PC-3 (cell line): ENCODE measurements at regions not wholly inside any gene's neighbourhood (a gene's known extent, or its start where the extent isn't known, plus 50 kb on each side); places are given as distances from the start of the nearest gene placed in this dataset.

Source experiments
- ATAC-seq: fragments of 200-7000 bp; cut with Tn5 transposase; 2 replicates; pipeline ENCODE4 v1.9.1; 2020; ENCODE audit warnings: mild to moderate bottlenecking, moderate library complexity
- BruUV-seq: library from RNA; stranded (reverse); fragments of 400-500 nt; replicated peaks from 2 replicates; lab custom pipeline; 2021; lab: Mats Ljungman, UMichigan
- CTCF ChIA-PET: fragments of 300-600 bp; sonication (Branson Sonifier 250); formaldehyde crosslinking; loops from one replicate; lab custom pipeline; 2022; ENCODE audit warnings: antibody characterized with exemption; lab: Charles Lee
- POLR2A ChIA-PET: fragments of 300-600 bp; sonication (Branson Sonifier 250); formaldehyde crosslinking; loops from one replicate; lab custom pipeline; 2022; ENCODE audit warnings: antibody characterized with exemption; ENCODE audit not compliant: unreplicated experiment; lab: Charles Lee
- DNase-seq: peaks from one replicate; pipeline ENCODE4 v3.0.0-alpha.2; 2015
- H2AFZ ChIP-seq: fragments of 300-600 bp; sonication (generic); 2 replicates; pipeline ENCODE4 v1.6.0; 2016; ENCODE audit warnings: antibody characterized with exemption, low read length
- H3F3A ChIP-seq: fragments of 300-600 bp; sonication (generic); one replicate; pipeline ENCODE4 v1.6.0; 2017; ENCODE audit warnings: antibody characterized with exemption, low read length, control low read depth, mild to moderate bottlenecking; ENCODE audit not compliant: unreplicated experiment
- H3K27ac ChIP-seq: fragments of 300-600 bp; sonication (generic); 2 replicates; pipeline ENCODE4 v1.5.1; 2016; ENCODE audit warnings: mild to moderate bottlenecking, low read length
- H3K27me3 ChIP-seq: fragments of 300-600 bp; sonication (generic); 2 replicates; pipeline ENCODE4 v1.6.1; 2016; ENCODE audit warnings: low read length, mixed read lengths
- H3K36me3 ChIP-seq: fragments of 300-600 bp; sonication (generic); 2 replicates; pipeline ENCODE4 v1.6.1; 2016; ENCODE audit warnings: low read depth, mixed run types, low read length, mixed read lengths
- H3K4me1 ChIP-seq: fragments of 300-600 bp; sonication (generic); 2 replicates; pipeline ENCODE4 v1.5.1; 2016; ENCODE audit warnings: low read length; ENCODE audit not compliant: insufficient read depth
- H3K4me2 ChIP-seq: fragments of 300-600 bp; sonication (generic); 2 replicates; pipeline ENCODE4 v1.6.0; 2016; ENCODE audit warnings: low read length
- H3K4me3 ChIP-seq: fragments of 300-600 bp; sonication (generic); 2 replicates; pipeline ENCODE4 v1.5.1; 2016; ENCODE audit warnings: mild to moderate bottlenecking, low read length, mixed read lengths
- H3K79me2 ChIP-seq: fragments of 300-600 bp; sonication (generic); 2 replicates; pipeline ENCODE4 v1.6.1; 2017; ENCODE audit warnings: low read length, mixed read lengths
- H3K9ac ChIP-seq: fragments of 300-600 bp; sonication (generic); 2 replicates; pipeline ENCODE4 v1.6.0; 2016; ENCODE audit warnings: mild to moderate bottlenecking, low read length
- H3K9me2 ChIP-seq: fragments of 300-600 bp; sonication (generic); replicated peaks from 2 replicates; pipeline ENCODE4 v1.6.1; 2016; ENCODE audit warnings: mixed run types, low read length, mixed read lengths
- H3K9me3 ChIP-seq: fragments of 300-600 bp; sonication (generic); 2 replicates; pipeline ENCODE4 v1.6.1; 2016; ENCODE audit warnings: low read length, mixed read lengths
- H4K20me1 ChIP-seq: fragments of 300-600 bp; sonication (generic); 2 replicates; pipeline ENCODE4 v1.6.1; 2016; ENCODE audit warnings: low read length, mixed read lengths
- CTCF ChIP-seq: fragments of 300-600 bp; sonication (generic); conservative IDR thresholded peaks from 2 replicates; pipeline ENCODE4 v1.5.1; 2017; ENCODE audit warnings: antibody characterized with exemption, low read depth, mild to moderate bottlenecking, low read length
- EZH2 ChIP-seq: fragments of 300-600 bp; sonication (generic); IDR thresholded peaks from one replicate; pipeline ENCODE4 v1.6.1; 2017; ENCODE audit warnings: antibody characterized with exemption, mild to moderate bottlenecking, low read length; ENCODE audit not compliant: unreplicated experiment
- EZH2phosphoT487 ChIP-seq: fragments of 300-600 bp; sonication (generic); IDR thresholded peaks from 2 replicates; pipeline ENCODE4 v1.6.1; 2018; ENCODE audit warnings: mild to moderate bottlenecking, antibody characterized with exemption, low read length, borderline replicate concordance
- intact Hi-C: fragments of 100-400 bp; cut with micrococcal nuclease; formaldehyde crosslinking; loops from 2 replicates; pipeline ENCODE4 v1.9.0; 2023

- Histone ChIP-seq H3K79me2 (no peaks in the 10 kb centered on the region), H3K9me3 (no peaks in the 10 kb centered on the region), H3K4me3 (no peak overlapping the region), H3K4me1 (no peaks in the 10 kb centered on the region), H3K36me3 (no peaks in the 10 kb centered on the region), H3K9ac (no peak overlapping the region), H3K9me2 (no peaks in the 10 kb centered on the region), H3K27me3 (peaks cover 7% of the 10 kb centered on the region; the same call in 1 of the 2 replicates), H4K20me1 (no peaks in the 10 kb centered on the region), H3K27ac (no peak overlapping the region), H3K4me2 (no peak overlapping the region), H3F3A (no peaks in the 10 kb centered on the region), H2AFZ (no peak overlapping the region)
- DNase-seq = no peak
- ChIA-PET CTCF (no interaction called here), POLR2A (no interaction called here)
- intact Hi-C loops = no loop called here
- no peak for ATAC-seq
- no TSS peak for BruUV-seq
- TF ChIP-seq EZH2phosphoT487 = no peak
- TF ChIP-seq EZH2 = no peak
- TF ChIP-seq CTCF = no peak
Observed at GRCh38 chr1:166698771-166699170, 140.5 kb upstream of the POGK start.

GRCh38 chr1:166699613-166700012 is 139.7 kb upstream of the POGK start:
- Histone ChIP-seq H3K4me2 (no peak overlapping the region), H3K36me3 (no peaks in the 10 kb centered on the region), H3K79me2 (no peaks in the 10 kb centered on the region), H4K20me1 (no peaks in the 10 kb centered on the region), H3K4me3 (no peak overlapping the region), H3K4me1 (no peaks in the 10 kb centered on the region), H3F3A (no peaks in the 10 kb centered on the region), H2AFZ (no peak overlapping the region), H3K9me2 (no peaks in the 10 kb centered on the region), H3K9ac (no peak overlapping the region), H3K27ac (no peak overlapping the region), H3K27me3 (peaks cover 7% of the 10 kb centered on the region; the same call in 1 of the 2 replicates), H3K9me3 (no peaks in the 10 kb centered on the region)
- DNase-seq (no peak), ATAC-seq (no peak)
- ChIA-PET CTCF (no interaction called here), POLR2A (no interaction called here)
- intact Hi-C loops = no loop called here
- BruUV-seq = no TSS peak
- TF ChIP-seq EZH2phosphoT487 = no peak
- no peak for TF ChIP-seq EZH2
- TF ChIP-seq CTCF = no peak

GRCh38 chr1:166700696-166701095 is 138.6 kb upstream of the POGK start:
- no peaks in the 10 kb centered on the region for H3K9me3 ChIP-seq
- H3K4me1 ChIP-seq = no peaks in the 10 kb centered on the region
- H3K27ac ChIP-seq = no peak overlapping the region
- no peak overlapping the region for H3K9ac ChIP-seq
- H3F3A ChIP-seq = no peaks in the 10 kb centered on the region
- no peaks in the 10 kb centered on the region for H3K9me2 ChIP-seq
- DNase-seq = no peak
- H3K36me3 ChIP-seq = no peaks in the 10 kb centered on the region
- intact Hi-C loops = no loop called here
- H3K4me2 ChIP-seq = no peak overlapping the region
- peaks cover 7% of the 10 kb centered on the region; the same call in 1 of the 2 replicates for H3K27me3 ChIP-seq
- no peaks in the 10 kb centered on the region for H4K20me1 ChIP-seq
- CTCF ChIA-PET = no interaction called here
- ATAC-seq = no peak
- H2AFZ ChIP-seq = no peak overlapping the region
- POLR2A ChIA-PET = no interaction called here
- H3K79me2 ChIP-seq = no peaks in the 10 kb centered on the region
- H3K4me3 ChIP-seq = no peak overlapping the region
- no TSS peak for BruUV-seq
- TF ChIP-seq EZH2 = no peak
- no peak for TF ChIP-seq CTCF
- TF ChIP-seq EZH2phosphoT487 = no peak
